HFF-Myc (cell line): ENCODE measurements at regions not wholly inside any gene's neighbourhood (a gene's known extent, or its start where the extent isn't known, plus 50 kb on each side); places are given as distances from the start of the nearest gene placed in this dataset.

ENCODE experiments used
- DNase-seq: peaks from one replicate; pipeline ENCODE4 v3.0.0-alpha.2; 2011; ENCODE audit warnings: low read depth; ENCODE audit errors: extremely low read depth
- H3K4me3 ChIP-seq: replicated peaks from 2 replicates; pipeline ENCODE4 v1.5.1; 2011; ENCODE audit warnings: low read depth, mild to moderate bottlenecking, control low read depth, low read length
- TF ChIP-seq, protein P1 (sequence below): IDR thresholded peaks from 2 replicates; pipeline ENCODE4 v1.5.1; 2012; ENCODE audit warnings: mild to moderate bottlenecking, low read depth, low read length, control low read depth; ENCODE audit errors: missing control alignments

DNA sequence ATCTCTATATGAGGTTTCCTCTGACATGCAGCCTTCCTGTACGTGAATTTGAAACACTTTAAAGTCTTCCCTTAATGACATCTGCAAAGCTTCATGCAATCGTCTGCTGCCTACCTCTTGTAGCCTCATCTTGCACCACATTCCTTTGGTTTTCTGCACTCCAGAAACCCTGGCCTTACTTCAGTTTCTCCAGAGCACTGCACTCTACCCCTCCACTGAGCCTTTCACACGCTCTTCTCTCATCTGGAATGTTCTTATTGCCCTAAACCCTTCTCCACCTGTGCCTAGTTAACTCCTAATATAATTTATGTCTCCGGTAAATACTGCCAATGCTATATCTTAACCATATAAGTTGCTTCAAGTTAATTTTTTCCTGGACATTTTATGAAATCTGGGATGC lies 168.8 kb upstream of the SLC27A6 start:
- TF ChIP-seq, protein P1, sequence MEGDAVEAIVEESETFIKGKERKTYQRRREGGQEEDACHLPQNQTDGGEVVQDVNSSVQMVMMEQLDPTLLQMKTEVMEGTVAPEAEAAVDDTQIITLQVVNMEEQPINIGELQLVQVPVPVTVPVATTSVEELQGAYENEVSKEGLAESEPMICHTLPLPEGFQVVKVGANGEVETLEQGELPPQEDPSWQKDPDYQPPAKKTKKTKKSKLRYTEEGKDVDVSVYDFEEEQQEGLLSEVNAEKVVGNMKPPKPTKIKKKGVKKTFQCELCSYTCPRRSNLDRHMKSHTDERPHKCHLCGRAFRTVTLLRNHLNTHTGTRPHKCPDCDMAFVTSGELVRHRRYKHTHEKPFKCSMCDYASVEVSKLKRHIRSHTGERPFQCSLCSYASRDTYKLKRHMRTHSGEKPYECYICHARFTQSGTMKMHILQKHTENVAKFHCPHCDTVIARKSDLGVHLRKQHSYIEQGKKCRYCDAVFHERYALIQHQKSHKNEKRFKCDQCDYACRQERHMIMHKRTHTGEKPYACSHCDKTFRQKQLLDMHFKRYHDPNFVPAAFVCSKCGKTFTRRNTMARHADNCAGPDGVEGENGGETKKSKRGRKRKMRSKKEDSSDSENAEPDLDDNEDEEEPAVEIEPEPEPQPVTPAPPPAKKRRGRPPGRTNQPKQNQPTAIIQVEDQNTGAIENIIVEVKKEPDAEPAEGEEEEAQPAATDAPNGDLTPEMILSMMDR: no peak

DNA sequence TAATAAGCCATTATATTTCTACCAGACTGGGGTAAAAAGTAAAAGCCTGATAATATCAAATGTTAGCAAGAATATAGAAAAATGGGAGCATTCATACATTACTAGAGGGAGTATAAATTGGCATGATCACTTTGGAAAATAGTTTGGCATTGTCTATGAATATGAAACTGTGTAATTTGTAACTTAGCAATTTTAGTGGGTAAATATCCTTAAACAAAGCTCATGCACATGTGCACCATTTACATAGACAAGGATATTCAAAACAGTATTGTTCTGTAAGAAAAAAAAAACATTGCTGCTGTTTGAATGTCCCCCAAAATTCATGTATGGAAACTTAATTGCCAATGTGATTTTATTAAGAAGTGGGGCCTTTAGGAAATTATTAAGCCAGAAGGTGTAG lies 166.4 kb upstream of the SLC27A6 start:
- DNase-seq: no peak
- TF ChIP-seq, protein P1: no peak
- H3K4me3 ChIP-seq: no peak overlapping the region

More for the DNA sequence above, 168.8 kb upstream of the SLC27A6 start:
- H3K4me3 ChIP-seq: no peak overlapping the region
- no peak for DNase-seq

DNA sequence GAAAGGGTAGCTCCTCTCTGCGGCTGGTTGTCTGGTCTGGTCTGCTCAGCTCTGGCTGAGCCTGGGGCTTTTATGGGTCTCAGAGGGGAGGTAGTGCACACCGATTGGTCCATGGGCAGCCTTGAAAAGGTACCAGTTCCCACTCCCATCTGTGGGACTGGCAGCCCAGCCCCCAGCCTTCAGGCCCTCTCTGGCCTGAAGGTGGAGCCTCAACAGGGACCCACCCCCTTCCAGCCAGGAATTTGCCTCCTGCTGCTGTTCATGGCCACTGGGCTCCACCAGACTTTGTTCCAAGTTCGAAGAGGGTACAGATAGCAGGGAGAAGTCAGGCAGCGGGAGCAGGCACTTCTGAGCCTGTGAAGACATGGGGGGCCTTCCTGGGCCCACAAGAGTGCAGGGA lies 165.3 kb upstream of the SLC27A6 start:
- TF ChIP-seq, protein P1: no peak
- no peak overlapping the region for H3K4me3 ChIP-seq
- DNase-seq: no peak

DNA sequence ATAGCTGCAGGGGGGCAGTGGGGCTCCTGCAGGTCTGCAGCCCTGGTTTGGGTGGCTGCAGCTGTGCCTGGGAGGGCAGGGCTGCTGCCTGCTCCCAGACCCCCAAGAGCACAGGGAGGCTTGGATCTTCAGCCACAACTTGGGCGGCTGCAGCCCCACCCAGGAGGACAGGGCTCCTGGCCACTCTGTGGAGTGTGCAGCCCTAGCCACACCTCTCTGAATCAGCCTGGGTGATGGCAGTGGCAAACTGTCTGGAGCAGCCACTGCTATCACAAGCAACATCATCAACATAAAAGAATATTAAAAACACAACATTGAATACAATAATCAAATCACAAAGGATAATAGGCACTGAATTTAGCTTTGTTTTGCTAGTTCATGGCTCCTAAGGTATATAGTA lies 164.9 kb upstream of the SLC27A6 start:
- H3K4me3 ChIP-seq: no peak overlapping the region
- DNase-seq: no peak
- TF ChIP-seq, protein P1: no peak

DNA sequence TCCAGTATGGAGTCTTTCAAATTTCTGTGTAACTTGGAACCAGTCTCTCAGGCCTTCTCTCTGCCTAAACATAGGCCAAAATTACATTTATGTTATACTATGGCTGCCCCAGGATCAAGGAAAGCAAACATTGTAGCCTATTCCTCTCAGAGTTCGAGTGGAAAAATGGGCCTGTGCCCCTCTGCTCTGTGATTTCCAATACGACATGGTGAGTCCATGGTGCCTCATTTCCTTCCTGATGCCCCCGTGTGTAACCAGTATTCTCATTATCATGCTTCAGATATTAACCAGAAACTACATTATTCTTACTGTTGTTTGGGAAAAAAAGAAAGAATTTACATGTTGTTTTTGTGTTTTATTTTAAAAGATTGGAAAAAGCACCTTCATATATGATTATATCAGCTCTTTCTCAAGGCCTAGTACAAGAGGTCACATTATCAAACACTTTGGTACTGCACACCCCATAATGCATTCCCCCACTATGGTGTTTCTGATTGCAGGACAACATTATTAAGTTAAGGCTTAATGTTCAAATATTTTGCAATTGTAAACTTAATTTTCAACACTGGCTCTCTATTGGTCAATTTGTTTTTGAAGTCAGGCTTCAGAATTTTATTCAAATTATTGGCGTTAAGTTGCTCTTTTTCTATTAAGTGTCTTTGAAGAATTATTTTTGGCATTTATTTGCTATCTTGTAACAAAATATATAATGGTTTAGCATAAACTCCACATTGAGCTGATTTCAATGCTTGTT lies 151.8 kb upstream of the SLC27A6 start:
- DNase-seq: no peak
- H3K4me3 ChIP-seq: no peak overlapping the region
- TF ChIP-seq, protein P1: no peak

DNA sequence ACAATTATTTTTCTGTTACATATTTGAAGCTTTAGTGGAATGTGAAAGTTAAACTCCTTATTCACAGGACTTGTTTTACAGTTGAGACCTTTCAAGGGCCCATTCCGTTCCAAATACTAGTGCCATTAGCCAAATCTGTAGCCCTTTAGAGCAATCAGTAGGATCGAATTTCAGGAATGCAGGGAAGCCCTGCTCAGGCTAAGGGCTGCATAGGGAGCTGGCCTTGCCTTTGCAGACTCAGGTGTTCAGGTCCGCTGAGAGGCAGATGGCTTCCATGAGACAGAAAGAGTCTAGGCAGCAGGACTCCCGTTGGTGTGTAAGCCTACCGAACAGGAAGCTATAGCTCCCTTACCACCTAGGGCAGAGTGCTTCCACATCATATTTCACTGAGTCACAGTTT lies 150.1 kb upstream of the SLC27A6 start:
- H3K4me3 ChIP-seq: no peak overlapping the region
- TF ChIP-seq, protein P1: no peak
- DNase-seq: no peak

DNA sequence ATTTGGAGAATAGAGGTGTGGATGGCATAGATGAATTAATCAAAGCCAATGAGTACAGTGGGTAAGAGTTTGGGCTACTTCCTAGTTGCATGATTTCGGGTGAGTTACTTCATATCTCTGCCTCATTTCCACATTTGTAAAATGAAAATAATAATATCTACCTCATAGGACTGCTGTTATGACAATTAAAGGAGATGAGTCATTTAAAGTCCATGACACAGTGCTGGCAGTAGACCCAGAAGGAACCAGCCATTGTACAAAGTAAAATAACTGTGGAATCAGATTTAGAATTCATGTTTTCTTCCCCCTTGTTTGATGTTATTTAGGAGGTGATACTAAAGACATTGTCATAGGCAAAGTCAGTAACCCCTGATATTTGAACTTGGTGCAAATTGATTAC lies 139.5 kb upstream of the SLC27A6 start:
- TF ChIP-seq, protein P1: no peak
- no peak overlapping the region for H3K4me3 ChIP-seq
- no peak for DNase-seq
